Activated CD4-positive, alpha-beta T cell treated with anti-CD3 and anti-CD28 coated beads, Interleukin-2, Interleukin-4, amounts not matched to agents 100 ng/mL and 50 ng/mL, durations not matched to agents 16 hours and 8 hours (primary cell): ENCODE measurements at regions not wholly inside any gene's neighbourhood (a gene's known extent, or its start where the extent isn't known, plus 50 kb on each side); places are given as distances from the start of the nearest gene placed in this dataset.

Experiments used
- DNase-seq: peaks from one replicate; pipeline ENCODE4 v3.0.0-alpha.2; 2020; ENCODE audit warnings: low spot score

DNA sequence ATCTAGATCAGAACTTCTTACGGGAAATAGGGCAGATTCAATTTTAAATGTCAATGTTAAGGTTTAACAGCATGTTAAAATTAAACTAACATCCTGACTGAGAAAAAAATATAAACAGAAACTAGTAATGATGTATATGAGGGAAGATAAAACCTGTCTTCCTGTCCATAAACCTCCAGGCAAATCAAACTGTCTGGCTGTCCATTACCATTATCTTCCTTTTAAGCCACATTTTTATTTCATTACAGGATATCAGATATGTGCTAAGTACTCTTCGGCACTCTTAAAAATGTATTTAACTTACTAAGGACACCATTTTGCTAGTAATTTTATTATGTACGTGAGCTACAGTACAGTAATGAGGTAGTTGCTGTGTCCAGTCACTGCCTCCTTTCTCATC is 1461.7 kb upstream of the ALCAM start:
- no peak for DNase-seq

DNA sequence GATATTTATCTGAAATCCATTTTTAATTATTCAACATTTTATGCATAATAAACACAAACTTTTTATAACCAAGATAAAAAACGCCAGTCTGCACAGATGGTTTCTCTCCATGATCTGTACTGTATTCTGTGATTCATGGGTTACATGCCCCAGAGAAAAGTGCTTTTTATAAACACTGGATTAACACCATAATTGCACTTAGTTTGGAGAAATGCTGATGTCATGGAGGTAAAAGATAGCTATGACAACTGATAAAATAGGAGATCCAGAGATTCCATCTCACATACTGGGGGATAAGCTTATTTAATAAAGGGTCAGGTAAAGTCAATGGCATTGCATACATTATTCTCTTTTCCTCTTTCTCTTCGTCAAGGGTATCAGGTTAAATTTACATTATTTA is 1460.4 kb upstream of the ALCAM start:
- DNase-seq, result no peak

DNA sequence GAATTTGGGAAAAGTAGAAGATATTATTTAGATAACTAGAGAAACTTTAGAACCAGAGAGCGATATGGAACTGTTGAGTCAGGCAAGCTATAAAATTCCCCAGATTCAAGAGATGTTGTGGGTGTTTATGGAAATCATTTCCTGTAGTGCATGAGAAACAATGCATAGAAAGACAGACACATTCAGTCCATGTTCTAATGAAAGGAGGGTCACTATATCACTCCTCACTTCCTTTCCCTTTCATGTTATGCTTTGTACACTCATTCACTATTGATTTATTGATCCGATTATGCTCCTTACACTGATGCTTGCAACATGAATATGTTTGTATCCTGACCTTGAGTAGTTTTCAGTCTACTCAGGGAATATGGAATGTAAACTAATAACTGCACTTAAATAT is 1459.9 kb upstream of the ALCAM start:
- DNase-seq, result no peak

GRCh38 chr3:103907567-103907966 is 1459.1 kb upstream of the ALCAM start:
- no peak for DNase-seq

DNA sequence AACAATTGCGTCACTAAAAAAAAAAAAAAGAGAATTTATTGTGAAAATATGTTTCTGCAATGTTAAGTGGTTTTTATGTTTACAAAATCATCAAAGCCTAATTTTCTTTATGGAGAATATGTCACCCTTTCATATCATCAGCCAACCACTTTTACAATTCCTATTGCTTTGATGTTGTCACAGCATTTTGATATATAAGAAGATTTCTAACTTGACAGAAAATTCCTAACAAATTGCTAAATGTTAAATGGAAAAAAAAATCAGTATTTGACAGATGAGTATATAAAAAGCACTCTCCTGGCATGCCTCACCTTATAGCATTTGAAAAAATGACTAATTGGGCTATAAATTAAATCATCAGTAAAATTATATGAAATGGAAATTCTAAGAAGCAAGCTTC is 1457.3 kb upstream of the ALCAM start:
- no peak for DNase-seq

- DNase-seq, result no peak
Measured at GRCh38 chr3:103918336-103918735, 1448.4 kb upstream of the ALCAM start.

DNA sequence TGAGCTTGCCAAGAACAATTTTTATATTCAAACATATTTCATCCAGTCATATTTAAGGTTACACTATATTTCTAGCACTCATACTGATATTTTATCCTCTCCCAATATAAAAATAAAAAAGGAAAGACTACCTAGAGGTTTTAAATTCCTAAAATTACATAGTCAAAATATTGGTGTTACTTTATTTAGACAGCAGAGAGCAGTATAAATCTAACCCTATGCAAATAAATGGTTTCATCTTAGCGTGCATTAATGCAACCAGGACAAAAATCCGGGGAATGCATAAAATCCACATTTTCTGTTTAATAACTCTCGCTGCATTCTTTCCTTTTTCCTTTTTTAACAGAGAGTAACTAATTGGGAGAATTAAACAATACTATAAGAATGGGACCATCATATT is 1447.4 kb upstream of the ALCAM start:
- DNase-seq, result no peak

DNA sequence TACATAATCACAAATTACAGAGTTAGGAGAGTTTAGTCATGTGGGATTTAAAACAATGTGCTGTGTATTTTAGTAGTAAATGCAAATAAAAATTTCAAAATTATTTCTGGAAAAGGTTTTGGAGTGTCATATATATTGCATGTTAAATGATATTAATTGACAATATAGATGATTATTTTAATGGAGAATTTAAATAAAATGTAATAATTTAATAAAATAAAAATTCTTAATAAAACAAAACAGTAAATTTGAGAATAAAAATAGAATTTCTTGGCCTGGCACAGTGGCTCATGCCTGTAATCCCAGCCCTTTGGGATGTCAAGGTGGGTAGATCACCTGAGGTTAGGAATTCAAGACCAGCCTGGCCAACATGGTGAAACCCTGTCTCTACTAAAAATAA is 1442.8 kb upstream of the ALCAM start:
- DNase-seq, result no peak

- DNase-seq, result no peak
Measured at GRCh38 chr3:103924544-103924943, 1442.2 kb upstream of the ALCAM start.

- DNase-seq, result no peak
Measured at GRCh38 chr3:103926936-103927335, 1439.8 kb upstream of the ALCAM start.

DNA sequence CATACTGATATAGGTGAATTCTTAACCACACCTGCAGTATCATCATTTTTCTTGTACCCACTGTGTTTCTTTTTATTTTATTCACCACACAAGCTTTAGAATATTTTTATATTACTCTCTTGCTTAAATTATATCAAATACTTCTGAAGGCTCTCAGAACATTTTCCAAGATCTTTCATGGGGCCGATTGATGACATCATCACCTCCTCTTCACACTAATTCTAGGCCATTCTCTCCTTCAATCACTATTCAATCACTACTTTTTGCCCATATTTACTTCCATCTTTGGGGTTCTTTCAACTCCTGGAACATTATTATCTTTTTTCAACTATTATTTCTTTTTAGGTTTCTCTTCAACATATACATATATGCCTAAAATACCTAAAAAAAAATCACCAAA is 1438.8 kb upstream of the ALCAM start:
- no peak for DNase-seq

- no peak for DNase-seq
Measured at GRCh38 chr3:103937094-103937493, 1429.6 kb upstream of the ALCAM start.

DNA sequence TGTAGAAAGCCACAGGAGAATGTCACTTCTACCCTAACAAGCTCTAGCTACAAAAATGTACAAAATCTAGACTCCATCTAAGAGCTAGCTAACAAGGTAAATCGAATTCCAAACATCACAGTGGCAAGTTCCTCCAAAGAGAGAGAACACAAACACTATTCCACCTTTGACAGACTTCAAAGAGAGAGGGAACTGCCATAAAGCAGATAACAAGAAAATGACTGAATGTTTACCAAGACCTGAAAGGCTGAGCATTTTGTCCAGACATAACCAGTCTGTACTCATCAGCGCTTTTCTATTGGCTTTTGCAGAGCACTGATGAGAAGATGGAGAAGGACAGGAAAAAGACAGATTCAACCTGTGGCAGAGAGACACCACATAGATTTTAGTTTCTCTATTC is 1419.6 kb upstream of the ALCAM start:
- DNase-seq, result no peak

GRCh38 chr3:103949693-103950092 is 1417.0 kb upstream of the ALCAM start:
- DNase-seq, result no peak

- DNase-seq, result no peak
Measured at GRCh38 chr3:103950676-103951075, 1416.0 kb upstream of the ALCAM start.

- DNase-seq, result no peak
Measured at GRCh38 chr3:103953796-103954195, 1412.9 kb upstream of the ALCAM start.

DNA sequence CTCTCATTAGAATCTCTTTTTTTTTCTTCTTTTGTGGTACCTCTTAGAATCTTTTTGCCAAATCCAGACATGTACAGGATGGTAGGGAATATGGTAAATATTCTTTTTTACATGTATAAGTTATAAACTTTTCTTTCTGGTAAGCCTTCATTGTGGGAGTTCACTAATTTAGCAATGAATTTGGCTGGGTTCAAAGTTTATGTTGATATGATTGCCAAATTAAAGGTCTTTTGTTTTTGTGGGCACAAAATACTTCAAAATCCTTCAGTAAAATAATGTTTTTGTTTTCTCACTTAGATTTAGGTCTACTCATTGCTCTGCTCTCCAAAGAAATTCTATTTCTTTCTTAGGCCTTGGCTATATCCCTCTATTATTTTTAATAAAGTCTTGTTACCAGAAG is 1405.9 kb upstream of the ALCAM start:
- no peak for DNase-seq

GRCh38 chr3:103963599-103963998 is 1403.1 kb upstream of the ALCAM start:
- DNase-seq, result no peak

- DNase-seq, result no peak
Measured at GRCh38 chr3:103965764-103966163, 1400.9 kb upstream of the ALCAM start.

GRCh38 chr3:103966749-103967148 is 1400.0 kb upstream of the ALCAM start:
- DNase-seq, result no peak

GRCh38 chr3:103968131-103968530 is 1398.6 kb upstream of the ALCAM start:
- DNase-seq, result no peak

GRCh38 chr3:103968751-103969150 is 1398.0 kb upstream of the ALCAM start:
- DNase-seq, result no peak

- DNase-seq, result no peak
Measured at GRCh38 chr3:103976931-103977339, 1389.8 kb upstream of the ALCAM start.

DNA sequence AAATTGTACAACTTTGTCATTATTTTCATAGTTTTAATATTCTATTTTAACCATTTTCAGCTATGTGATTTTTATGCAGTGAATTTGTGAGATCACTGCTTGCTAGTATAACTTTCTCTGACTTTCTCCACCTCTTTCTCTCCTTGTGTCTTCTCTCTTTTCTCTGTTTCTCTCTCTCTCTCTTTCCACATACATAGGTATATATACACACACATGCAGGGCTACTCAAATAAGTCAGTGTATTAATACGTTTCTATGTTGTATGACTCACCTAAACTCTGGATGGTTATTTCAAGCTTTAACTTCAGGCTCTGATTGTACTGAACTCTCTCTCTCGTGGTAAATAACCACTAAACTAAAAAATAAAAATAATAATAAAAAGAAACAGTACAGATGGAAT is 1389.3 kb upstream of the ALCAM start:
- no peak for DNase-seq

DNA sequence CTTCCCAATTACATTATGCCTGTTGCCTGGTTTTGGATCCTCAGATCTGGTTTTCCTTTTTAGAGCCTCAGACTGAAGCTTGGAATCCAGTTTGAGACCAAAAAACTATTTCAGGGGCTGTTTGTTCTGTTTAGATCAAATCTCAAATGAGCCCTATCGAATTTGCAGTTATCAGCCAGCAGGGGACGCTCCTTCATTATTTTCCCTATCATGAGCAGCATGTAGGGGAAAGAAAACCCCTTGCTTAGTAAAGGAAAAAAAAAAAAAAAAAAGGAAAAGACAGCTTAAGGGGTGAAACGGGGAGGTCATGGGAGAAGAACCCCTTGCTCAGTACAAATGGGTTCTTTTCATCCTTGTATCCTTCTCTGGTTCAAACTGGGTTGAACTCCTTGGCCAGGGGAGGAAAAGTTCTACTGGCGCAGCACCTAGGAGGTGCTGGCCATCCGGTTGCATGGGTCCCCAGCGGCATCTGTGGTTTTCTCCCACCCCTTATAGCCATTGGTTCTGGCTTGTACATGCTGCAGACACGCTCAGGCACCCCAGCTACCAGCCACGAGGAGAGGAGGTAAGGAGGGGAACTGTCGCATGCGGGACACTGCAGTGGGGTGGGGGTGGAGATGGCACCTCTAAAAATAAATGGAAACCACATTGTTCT is 1375.1 kb upstream of the ALCAM start:
- DNase-seq, result no peak
